Urothelium cell line (cell line): ENCODE measurements at regions not wholly inside any gene's neighbourhood (a gene's known extent, or its start where the extent isn't known, plus 50 kb on each side); places are given as distances from the start of the nearest gene placed in this dataset.
"Not testable (repeated sequence)": the region's sequence is repeated elsewhere in the genome, so short reads cannot be mapped to it uniquely, and the experiment has no call there.

Experiments used
- DNase-seq: peaks from one replicate; pipeline ENCODE4 v3.0.0; 2011; ENCODE audit warnings: low spot score, mixed read lengths
- FAIRE-seq: peaks from 2 replicates; lab custom pipeline; 2011; peaks lifted over from hg19 to GRCh38; lab: Jason Lieb, UNC

GRCh38 chr2:173711816-173712215 lies 253.4 kb downstream of the SP3 start:
- DNase-seq (no peak), FAIRE-seq (no peak)

GRCh38 chr2:173713904-173714555 lies 251.1 kb downstream of the SP3 start:
- no peak for FAIRE-seq
- no peak for DNase-seq

GRCh38 chr2:173715441-173715840 lies 249.7 kb downstream of the SP3 start:
- DNase-seq (peak; percentile 14), FAIRE-seq (no peak)

- peak; percentile 40 for FAIRE-seq
- peak; percentile 53 for DNase-seq
These were observed 248.6 kb downstream of the SP3 start for GRCh38 chr2:173716458-173717052.

GRCh38 chr2:173719471-173719870 lies 245.7 kb downstream of the SP3 start:
- FAIRE-seq, result no peak
- no peak for DNase-seq

- DNase-seq (no peak), FAIRE-seq (no peak)
These were observed 244.9 kb downstream of the SP3 start for GRCh38 chr2:173720306-173720705.

GRCh38 chr2:173734797-173735196 lies 230.4 kb downstream of the SP3 start:
- no peak for FAIRE-seq
- no peak for DNase-seq

GRCh38 chr2:173737954-173738575 lies 227.1 kb downstream of the SP3 start:
- not testable (repeated sequence) for DNase-seq, FAIRE-seq

GRCh38 chr2:173739006-173739405 lies 226.2 kb downstream of the SP3 start:
- no peak for DNase-seq
- no peak for FAIRE-seq

- DNase-seq (no peak), FAIRE-seq (no peak)
These were observed 224.5 kb downstream of the SP3 start for GRCh38 chr2:173740639-173741038.

GRCh38 chr2:173741759-173742158 lies 223.4 kb downstream of the SP3 start:
- FAIRE-seq (no peak), DNase-seq (no peak)

- DNase-seq, result no peak
- FAIRE-seq, result no peak
These were observed 218.1 kb downstream of the SP3 start for GRCh38 chr2:173747035-173747434.

- DNase-seq, result no peak
- no peak for FAIRE-seq
These were observed 215.9 kb downstream of the SP3 start for GRCh38 chr2:173749315-173749714.

- FAIRE-seq, result no peak
These were observed 214.8 kb downstream of the SP3 start for GRCh38 chr2:173750353-173750801.

GRCh38 chr2:173750831-173751230 lies 214.3 kb downstream of the SP3 start:
- no peak for FAIRE-seq
- no peak for DNase-seq

More at GRCh38 chr2:173750353-173750801, 214.8 kb downstream of the SP3 start:
- no peak for DNase-seq

- FAIRE-seq, result no peak
- no peak for DNase-seq
These were observed 213.8 kb downstream of the SP3 start for GRCh38 chr2:173751245-173751975.

GRCh38 chr2:173752152-173752551 lies 213.0 kb downstream of the SP3 start:
- DNase-seq (peak; percentile 13), FAIRE-seq (no peak)

- FAIRE-seq (no peak), DNase-seq (no peak)
These were observed 211.7 kb downstream of the SP3 start for GRCh38 chr2:173753441-173753840.

- DNase-seq (peak; percentile 15), FAIRE-seq (no peak)
These were observed 211.0 kb downstream of the SP3 start for GRCh38 chr2:173754165-173754564.

GRCh38 chr2:173754837-173755236 lies 210.3 kb downstream of the SP3 start:
- no peak for DNase-seq
- no peak for FAIRE-seq

GRCh38 chr2:173755798-173756197 lies 209.4 kb downstream of the SP3 start:
- DNase-seq (no peak), FAIRE-seq (no peak)
